Keratinocyte (primary cell): ENCODE measurements at regions not wholly inside any gene's neighbourhood (a gene's known extent, or its start where the extent isn't known, plus 50 kb on each side); places are given as distances from the start of the nearest gene placed in this dataset.

Experiments
- DNase-seq: peaks from one replicate; pipeline ENCODE4 v3.0.0-alpha.2; 2011; ENCODE audit warnings: low read depth, missing footprints, low spot score
- FAIRE-seq: peaks from 2 replicates; lab custom pipeline; 2011; peaks lifted over from hg19 to GRCh38; lab: Jason Lieb, UNC
- H2AFZ ChIP-seq: 2 replicates; pipeline ENCODE4 v1.6.0; 2012; ENCODE audit warnings: low read length, control low read depth, inconsistent platforms; ENCODE audit not compliant: control insufficient read depth
- H3K27ac ChIP-seq: 2 replicates; pipeline ENCODE4 v1.5.1; 2011; ENCODE audit warnings: low read length; ENCODE audit not compliant: control insufficient read depth, insufficient read depth
- H3K27me3 ChIP-seq: 3 replicates; pipeline ENCODE4 v1.6.0; 2011; ENCODE audit warnings: low read length; ENCODE audit not compliant: control insufficient read depth, insufficient read depth; ENCODE audit errors: extremely low read depth
- H3K36me3 ChIP-seq, 2 experiments: 2 replicates in 1 of 2; 3 replicates in 1 of 2; pipeline ENCODE4 v1.5.1; 2011; ENCODE audit warnings: low read length in 2 of 2, mild to moderate bottlenecking in 1 of 2; ENCODE audit not compliant: control insufficient read depth in 2 of 2, insufficient read depth in 2 of 2; ENCODE audit errors: extremely low read depth in 1 of 2
- H3K4me1 ChIP-seq: 3 replicates; pipeline ENCODE4 v1.5.1; 2011; ENCODE audit warnings: low read length; ENCODE audit not compliant: control insufficient read depth, insufficient read depth; ENCODE audit errors: extremely low read depth
- H3K4me2 ChIP-seq: 3 replicates; pipeline ENCODE4 v1.6.0; 2011; ENCODE audit warnings: low read depth, low read length; ENCODE audit not compliant: control insufficient read depth, insufficient read depth; ENCODE audit errors: extremely low read depth
- H3K4me3 ChIP-seq, 3 experiments: fragments of 200-600 bp in 1 of 3; sonication (generic) in 1 of 3; 2 replicates in 2 of 3; 3 replicates in 1 of 3; pipeline ENCODE4 v1.5.1; 2011 to 2016; ENCODE audit warnings: low read length in 3 of 3, mild to moderate bottlenecking in 3 of 3, control low read depth in 2 of 3, inconsistent platforms in 1 of 3, low read depth in 1 of 3, mixed read lengths in 1 of 3, mixed run types in 1 of 3, moderate library complexity in 1 of 3; ENCODE audit not compliant: control insufficient read depth in 2 of 3, insufficient read depth in 2 of 3; ENCODE audit errors: extremely low read depth in 1 of 3
- H3K79me2 ChIP-seq: 2 replicates; pipeline ENCODE4 v1.6.0; 2012; ENCODE audit warnings: low read length; ENCODE audit not compliant: control insufficient read depth, insufficient read depth
- H3K9ac ChIP-seq: 3 replicates; pipeline ENCODE4 v1.6.0; 2011; ENCODE audit warnings: low read length; ENCODE audit not compliant: control insufficient read depth, insufficient read depth; ENCODE audit errors: extremely low read depth
- H3K9me1 ChIP-seq: 3 replicates; pipeline ENCODE4 v1.6.0; 2011; ENCODE audit warnings: low read length; ENCODE audit not compliant: control insufficient read depth, insufficient read depth; ENCODE audit errors: extremely low read depth
- H3K9me3 ChIP-seq: 2 replicates; pipeline ENCODE4 v1.5.1; 2012; ENCODE audit warnings: low read depth, low read length; ENCODE audit not compliant: control insufficient read depth
- H4K20me1 ChIP-seq: 3 replicates; pipeline ENCODE4 v1.6.0; 2011; ENCODE audit warnings: low read length; ENCODE audit not compliant: control insufficient read depth, insufficient read depth; ENCODE audit errors: extremely low read depth
- CTCF ChIP-seq, 3 experiments: IDR thresholded peaks in 1 of 3; conservative IDR thresholded peaks in 1 of 3; optimal IDR thresholded peaks in 1 of 3; 2 replicates in 2 of 3; 3 replicates in 1 of 3; pipeline versions ENCODE3 to v1.5.1; 2011; ENCODE audit warnings: low read length in 3 of 3, mild to moderate bottlenecking in 3 of 3, moderate library complexity in 2 of 3, control low read depth in 1 of 3, inconsistent platforms in 1 of 3; ENCODE audit not compliant: insufficient read depth in 2 of 3; ENCODE audit errors: extremely low read depth in 1 of 3
- EZH2 ChIP-seq: IDR thresholded peaks from one replicate; pipeline ENCODE4 v1.6.1; 2012; ENCODE audit warnings: inconsistent platforms, mild to moderate bottlenecking, low read length, moderate library complexity
- dilution Hi-C: fragments of 300-500 bp; cut with MboI; formaldehyde crosslinking; loops from one replicate; pipeline ENCODE4 v1.7.0; 2020; ENCODE audit warnings: low sequenced_read_pairs; ENCODE audit not compliant: extremely low pct_ligation_motif_present

GRCh38 chr11:33613404-33613803, 87.2 kb downstream of the C11orf91 start:
- Histone ChIP-seq H3K9ac (no peak overlapping the region), H2AFZ (no peak overlapping the region), H3K9me3 (no peaks in the 10 kb centered on the region), H3K4me1 (peaks cover 15% of the 10 kb centered on the region), H3K27me3 (no peaks in the 10 kb centered on the region), H3K36me3 (no peaks in the 10 kb centered on the region), H3K4me3 (no peak overlapping the region), H3K4me2 (no peak overlapping the region), H3K9me1 (no peaks in the 10 kb centered on the region), H3K27ac (no peak overlapping the region), H3K79me2 (no peaks in the 10 kb centered on the region), H4K20me1 (no peaks in the 10 kb centered on the region)
- dilution Hi-C loops = no loop called here
- DNase-seq (no peak), FAIRE-seq (no peak)
- TF ChIP-seq CTCF (optimal IDR thresholded peaks at IDR 0.05 in 1 of 3, IDR thresholded peaks at IDR 0.05 in 1 of 3, conservative IDR thresholded peaks at IDR 0.05 in 1 of 3; ENCODE audit: extremely low read depth in 1 of 3, insufficient read depth in 2 of 3, low read length in 3 of 3) = no peak
- no peak for TF ChIP-seq EZH2

DNA sequence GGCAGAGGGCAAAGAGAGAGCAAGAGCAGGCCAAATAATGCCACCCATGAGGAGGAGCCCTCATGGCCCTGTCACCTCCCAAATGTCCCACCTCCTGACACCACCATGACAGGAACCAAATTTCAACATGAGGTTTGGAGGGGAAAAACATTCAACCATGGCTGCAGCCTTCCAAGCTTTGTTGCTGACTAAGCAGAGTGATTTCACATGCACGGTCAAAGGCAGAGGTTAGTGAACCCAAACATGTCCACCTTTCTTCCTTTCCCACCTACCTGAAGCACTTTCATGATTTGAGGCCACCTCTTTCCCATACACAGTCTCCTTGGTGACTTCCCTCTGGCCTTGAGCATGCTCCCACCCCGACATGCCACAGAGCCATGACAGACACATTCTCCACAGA, 89.7 kb downstream of the C11orf91 start:
- H3K4me1 ChIP-seq = peaks cover 17% of the 10 kb centered on the region
- DNase-seq = no peak
- H3K9me3 ChIP-seq = no peaks in the 10 kb centered on the region
- H3K9me1 ChIP-seq = no peaks in the 10 kb centered on the region
- no peaks in the 10 kb centered on the region for H3K79me2 ChIP-seq
- no peak overlapping the region for H3K9ac ChIP-seq
- FAIRE-seq = no peak
- dilution Hi-C loops = no loop called here
- H3K4me3 ChIP-seq = no peak overlapping the region
- no peaks in the 10 kb centered on the region for H4K20me1 ChIP-seq
- no peaks in the 10 kb centered on the region for H3K27me3 ChIP-seq
- TF ChIP-seq CTCF (optimal IDR thresholded peaks at IDR 0.05 in 1 of 3, IDR thresholded peaks at IDR 0.05 in 1 of 3, conservative IDR thresholded peaks at IDR 0.05 in 1 of 3; ENCODE audit: extremely low read depth in 1 of 3, insufficient read depth in 2 of 3, low read length in 3 of 3) = no peak
- TF ChIP-seq EZH2 = no peak
- no peak overlapping the region for H2AFZ ChIP-seq
- H3K4me2 ChIP-seq = no peak overlapping the region
- H3K36me3 ChIP-seq = no peaks in the 10 kb centered on the region
- H3K27ac ChIP-seq = no peak overlapping the region
